Ishikawa (cell line): ENCODE measurements at regions not wholly inside any gene's neighbourhood (a gene's known extent, or its start where the extent isn't known, plus 50 kb on each side); places are given as distances from the start of the nearest gene placed in this dataset.

Source experiments
- EGR1 ChIP-seq: IDR thresholded peaks from 2 replicates; pipeline ENCODE4 v1.6.1; 2012
- EP300 ChIP-seq: IDR thresholded peaks from 2 replicates; pipeline ENCODE4 v1.6.1; 2012; ENCODE audit warnings: borderline replicate concordance
- FOXM1 ChIP-seq: IDR thresholded peaks from 2 replicates; pipeline ENCODE4 v1.6.1; 2012; ENCODE audit warnings: low read depth, borderline replicate concordance
- TCF12 ChIP-seq: IDR thresholded peaks from 2 replicates; pipeline ENCODE4 v1.6.1; 2012; ENCODE audit warnings: low read depth
- ZBTB7A ChIP-seq: IDR thresholded peaks from 2 replicates; pipeline ENCODE4 v1.6.1; 2012; ENCODE audit warnings: low read depth
- TF ChIP-seq, protein P1 (sequence below): IDR thresholded peaks from 2 replicates; pipeline ENCODE4 v1.6.1; 2012; ENCODE audit warnings: low read depth, mild to moderate bottlenecking
- TF ChIP-seq, protein P2 (sequence below): IDR thresholded peaks from 2 replicates; pipeline ENCODE4 v1.6.1; 2012

DNA sequence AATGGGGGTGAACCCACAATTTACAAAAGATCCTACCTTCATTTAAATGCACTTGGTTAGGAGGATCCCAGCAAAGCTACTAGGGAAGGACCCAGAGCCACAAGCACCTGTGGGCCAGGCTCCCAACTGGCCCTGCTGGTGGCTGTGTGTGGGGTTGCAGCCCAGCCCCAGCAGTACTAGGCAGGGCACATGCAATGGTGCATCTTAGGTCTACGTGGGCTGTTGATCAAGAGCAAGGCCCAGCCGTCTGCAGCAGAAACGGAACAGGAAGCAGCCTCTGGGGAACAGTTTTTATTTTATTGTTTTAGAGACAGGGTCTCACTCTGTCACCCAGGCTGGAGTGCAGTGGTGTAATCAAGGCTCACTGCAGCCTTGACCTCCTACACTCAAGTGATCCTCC lies 134.1 kb upstream of the RAB4A start:
- TF ChIP-seq ZBTB7A, result no peak
- TF ChIP-seq, protein P1, sequence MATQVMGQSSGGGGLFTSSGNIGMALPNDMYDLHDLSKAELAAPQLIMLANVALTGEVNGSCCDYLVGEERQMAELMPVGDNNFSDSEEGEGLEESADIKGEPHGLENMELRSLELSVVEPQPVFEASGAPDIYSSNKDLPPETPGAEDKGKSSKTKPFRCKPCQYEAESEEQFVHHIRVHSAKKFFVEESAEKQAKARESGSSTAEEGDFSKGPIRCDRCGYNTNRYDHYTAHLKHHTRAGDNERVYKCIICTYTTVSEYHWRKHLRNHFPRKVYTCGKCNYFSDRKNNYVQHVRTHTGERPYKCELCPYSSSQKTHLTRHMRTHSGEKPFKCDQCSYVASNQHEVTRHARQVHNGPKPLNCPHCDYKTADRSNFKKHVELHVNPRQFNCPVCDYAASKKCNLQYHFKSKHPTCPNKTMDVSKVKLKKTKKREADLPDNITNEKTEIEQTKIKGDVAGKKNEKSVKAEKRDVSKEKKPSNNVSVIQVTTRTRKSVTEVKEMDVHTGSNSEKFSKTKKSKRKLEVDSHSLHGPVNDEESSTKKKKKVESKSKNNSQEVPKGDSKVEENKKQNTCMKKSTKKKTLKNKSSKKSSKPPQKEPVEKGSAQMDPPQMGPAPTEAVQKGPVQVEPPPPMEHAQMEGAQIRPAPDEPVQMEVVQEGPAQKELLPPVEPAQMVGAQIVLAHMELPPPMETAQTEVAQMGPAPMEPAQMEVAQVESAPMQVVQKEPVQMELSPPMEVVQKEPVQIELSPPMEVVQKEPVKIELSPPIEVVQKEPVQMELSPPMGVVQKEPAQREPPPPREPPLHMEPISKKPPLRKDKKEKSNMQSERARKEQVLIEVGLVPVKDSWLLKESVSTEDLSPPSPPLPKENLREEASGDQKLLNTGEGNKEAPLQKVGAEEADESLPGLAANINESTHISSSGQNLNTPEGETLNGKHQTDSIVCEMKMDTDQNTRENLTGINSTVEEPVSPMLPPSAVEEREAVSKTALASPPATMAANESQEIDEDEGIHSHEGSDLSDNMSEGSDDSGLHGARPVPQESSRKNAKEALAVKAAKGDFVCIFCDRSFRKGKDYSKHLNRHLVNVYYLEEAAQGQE, result no peak
- TF ChIP-seq, protein P2, sequence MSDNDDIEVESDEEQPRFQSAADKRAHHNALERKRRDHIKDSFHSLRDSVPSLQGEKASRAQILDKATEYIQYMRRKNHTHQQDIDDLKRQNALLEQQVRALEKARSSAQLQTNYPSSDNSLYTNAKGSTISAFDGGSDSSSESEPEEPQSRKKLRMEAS, result no peak
- no peak for TF ChIP-seq TCF12
- no peak for TF ChIP-seq FOXM1
- no peak for TF ChIP-seq EGR1
- TF ChIP-seq EP300, result no peak
